HG03457 (cell line): ENCODE measurements at regions not wholly inside any gene's neighbourhood (a gene's known extent, or its start where the extent isn't known, plus 50 kb on each side); places are given as distances from the start of the nearest gene placed in this dataset.
"Not testable (repeated sequence)": the region's sequence is repeated elsewhere in the genome, so short reads cannot be mapped to it uniquely, and the experiment has no call there.

Experiments
- ATAC-seq: cut with Tn5 transposase; IDR thresholded peaks from one replicate; pipeline ENCODE4 v1.9.1; 2021; ENCODE audit warnings: moderate number of reproducible peaks; ENCODE audit not compliant: unreplicated experiment

DNA sequence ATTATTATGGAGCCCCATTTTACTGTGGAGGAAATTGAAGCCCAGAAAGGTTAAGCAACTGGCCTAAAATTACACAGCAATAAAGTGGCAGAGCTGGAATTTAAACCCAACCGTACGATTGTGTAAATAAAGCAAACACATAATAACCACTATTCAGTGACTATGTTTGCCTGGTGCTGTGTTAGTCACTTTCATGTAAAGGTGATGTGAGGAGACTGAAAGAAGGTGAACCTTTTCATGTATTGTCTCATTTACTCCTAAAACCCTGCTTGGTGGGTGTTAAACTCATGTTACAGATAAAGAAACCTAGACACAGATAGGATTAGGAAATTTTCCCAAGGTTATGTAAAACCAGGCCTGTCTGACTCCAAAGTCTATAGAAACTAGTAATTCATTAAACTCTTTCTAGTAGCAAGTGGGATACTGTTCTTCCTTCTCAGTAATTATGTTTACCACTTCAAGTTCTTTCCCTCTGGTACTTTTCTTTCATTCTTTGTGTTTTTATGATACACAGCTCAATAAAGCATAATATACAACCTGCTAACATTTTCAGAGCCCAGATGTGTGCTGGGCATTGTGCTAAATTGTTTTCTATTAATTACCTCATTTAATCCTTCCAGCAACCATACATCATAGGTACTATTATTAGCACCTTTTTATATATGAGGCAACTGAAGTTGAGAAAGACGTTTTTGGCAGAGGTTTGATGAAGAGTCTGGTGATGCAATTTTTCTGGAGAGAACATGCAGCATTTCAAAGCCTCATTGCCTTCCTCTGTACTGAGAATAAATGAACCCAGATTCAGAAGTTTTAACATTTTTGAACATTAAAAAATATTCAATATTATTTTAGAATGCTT is 202.7 kb downstream of the SPRY1 start:
- peak; percentile 22 for ATAC-seq

DNA sequence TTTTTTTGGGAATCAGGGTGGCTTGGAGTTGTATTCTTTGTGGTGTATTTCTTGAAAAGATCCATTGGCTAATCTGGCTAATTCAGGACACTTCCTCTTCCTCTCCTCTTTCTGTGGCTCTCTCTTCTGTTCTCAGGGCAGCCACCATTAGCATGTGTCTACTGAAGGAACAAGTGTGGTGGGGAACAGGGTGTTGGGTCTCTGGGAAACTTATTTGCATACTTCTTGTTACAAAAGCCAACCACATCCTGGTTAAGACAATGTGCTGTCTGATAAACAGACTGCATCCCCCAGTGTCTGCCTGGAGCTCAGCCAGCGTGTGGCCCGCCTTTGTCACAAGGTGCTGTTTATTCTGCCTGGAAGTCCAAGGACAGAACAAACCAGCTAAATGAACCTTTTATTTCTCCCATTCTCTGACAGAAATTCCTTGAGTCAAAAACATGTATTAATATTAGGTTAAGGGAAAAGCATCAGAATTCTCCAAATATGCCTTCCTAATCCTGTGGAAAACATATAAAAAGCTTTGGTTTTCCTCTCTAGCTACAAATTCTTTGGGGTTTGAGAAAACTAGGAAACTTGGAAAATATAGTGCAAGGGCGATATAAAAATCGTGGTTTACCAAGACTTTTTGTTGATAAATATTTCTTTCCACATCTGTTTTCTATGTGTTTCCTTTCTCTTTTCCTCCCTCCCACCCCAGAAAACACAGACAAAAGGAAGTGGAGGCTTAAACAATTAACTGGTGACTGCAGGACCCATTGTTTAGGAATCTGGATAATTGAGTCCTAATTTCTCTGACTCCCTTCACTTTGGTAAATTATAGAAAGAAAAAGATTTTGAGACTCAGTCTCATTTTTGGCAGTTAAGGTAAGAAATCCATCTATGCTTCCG is 203.6 kb downstream of the SPRY1 start:
- peak; percentile 100 for ATAC-seq

DNA sequence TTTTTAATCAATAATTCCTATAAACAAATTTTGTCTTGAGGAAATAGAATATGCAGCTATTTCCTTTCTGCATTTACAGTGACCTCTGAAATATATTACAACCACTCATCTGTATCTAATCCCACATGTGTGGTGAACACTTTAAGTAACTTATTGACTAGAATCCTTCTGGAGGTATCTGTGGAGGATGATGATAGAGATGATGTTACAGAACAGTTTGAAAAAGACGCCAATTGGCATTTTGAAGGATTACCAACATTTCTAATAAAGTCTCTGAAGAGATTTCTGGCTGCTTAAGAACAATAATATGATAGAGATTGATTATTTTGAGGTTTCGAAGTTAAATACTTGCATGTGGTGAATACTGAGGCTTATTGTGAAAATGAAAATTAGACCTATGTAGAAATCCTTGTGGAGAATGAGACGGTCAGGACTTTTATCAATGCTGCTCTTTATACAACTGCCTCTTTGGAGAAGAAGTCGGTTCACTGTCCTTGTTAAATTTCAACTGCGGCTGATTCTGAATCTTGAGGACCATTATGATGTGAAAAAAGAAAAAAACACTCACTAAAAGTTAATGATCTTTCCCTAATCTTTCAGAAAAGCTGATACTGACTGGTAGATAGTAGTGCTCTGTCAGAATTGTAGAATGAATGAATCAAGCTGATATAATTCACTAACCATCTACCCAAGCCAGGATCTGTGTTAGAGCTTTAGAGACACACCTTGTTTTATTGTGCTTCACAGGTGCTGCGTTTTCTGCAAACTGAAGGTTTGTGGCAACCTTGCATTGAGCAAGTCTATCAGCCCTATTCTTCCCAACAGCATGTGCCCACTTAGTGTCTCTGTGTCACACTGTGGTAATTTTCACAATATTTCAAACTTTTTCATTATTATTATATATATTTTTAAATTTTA is 204.7 kb downstream of the SPRY1 start:
- ATAC-seq, result no peak

DNA sequence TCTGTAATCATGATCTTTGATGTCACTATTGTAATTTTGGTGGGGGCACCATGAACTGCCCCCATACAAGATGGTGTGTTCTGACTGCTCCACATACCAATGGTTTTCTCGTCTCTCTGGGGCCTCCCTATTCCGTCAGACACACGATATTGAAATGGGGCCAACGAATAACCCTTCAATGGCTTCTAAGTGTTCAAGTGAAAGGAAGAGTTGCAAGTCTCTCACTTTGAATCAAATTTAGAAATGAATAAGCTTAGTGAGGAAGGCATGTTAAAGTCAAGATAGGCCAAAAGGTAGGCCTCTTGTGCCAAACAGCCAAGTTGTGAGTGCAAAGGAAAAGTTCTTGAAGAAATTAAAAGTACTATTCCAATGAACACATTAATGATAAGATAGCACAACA is 205.4 kb downstream of the SPRY1 start:
- ATAC-seq, result no peak

DNA sequence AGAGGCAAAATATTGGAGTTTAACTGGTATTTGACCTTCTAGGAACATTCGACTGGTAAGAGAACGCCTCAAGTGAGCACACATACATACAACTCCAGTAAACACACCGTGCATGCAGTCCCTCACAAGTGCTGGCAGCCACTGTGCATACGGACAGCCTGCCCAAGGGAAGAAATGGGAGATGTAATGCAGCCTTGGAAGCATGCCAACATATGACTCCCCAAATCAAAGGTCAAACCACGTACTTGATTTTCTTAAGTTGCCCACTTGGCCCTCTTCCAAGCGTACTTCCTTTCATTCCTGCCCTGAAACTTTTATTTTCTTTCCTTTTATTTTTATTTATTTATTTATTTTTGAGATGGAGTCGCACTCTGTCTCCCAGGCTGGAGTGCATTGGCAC is 206.6 kb downstream of the SPRY1 start:
- ATAC-seq, result no peak

DNA sequence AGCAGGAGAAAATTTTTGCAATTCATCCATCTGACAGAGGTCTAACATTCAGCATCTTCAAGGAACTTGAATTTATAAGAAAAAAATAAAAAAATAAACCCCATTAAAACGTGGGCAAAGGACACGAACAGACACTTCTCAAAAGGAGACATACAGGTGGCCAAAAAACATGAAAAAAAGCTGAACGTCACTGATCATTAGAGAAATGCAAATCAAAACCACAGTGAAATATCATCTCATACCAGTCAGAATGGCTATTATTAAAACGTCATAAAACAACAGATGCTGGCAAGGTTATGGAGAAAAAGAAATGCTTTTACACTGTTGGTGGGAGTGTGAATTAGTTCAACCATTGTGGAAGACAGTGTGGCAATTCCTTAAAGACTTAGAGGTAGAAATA is 209.2 kb downstream of the SPRY1 start:
- not testable (repeated sequence) for ATAC-seq

DNA sequence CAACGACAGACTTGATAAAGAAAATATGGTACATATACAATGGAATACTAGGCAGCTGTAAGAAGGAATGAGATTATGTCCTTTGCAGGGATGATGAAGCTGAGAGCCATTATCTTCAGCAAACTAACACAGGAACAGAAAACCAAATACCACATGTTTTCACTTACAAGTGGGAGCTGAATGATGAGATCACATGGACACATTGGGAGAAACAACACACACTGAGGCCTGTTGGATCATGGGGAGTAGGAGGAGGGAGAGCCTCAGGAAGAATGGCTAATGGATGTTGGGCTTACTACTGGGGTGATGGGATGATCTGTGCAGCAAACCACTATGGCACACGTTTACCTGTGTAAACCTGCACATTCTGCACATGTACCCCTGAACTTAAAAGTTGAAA is 209.7 kb downstream of the SPRY1 start:
- no peak for ATAC-seq

DNA sequence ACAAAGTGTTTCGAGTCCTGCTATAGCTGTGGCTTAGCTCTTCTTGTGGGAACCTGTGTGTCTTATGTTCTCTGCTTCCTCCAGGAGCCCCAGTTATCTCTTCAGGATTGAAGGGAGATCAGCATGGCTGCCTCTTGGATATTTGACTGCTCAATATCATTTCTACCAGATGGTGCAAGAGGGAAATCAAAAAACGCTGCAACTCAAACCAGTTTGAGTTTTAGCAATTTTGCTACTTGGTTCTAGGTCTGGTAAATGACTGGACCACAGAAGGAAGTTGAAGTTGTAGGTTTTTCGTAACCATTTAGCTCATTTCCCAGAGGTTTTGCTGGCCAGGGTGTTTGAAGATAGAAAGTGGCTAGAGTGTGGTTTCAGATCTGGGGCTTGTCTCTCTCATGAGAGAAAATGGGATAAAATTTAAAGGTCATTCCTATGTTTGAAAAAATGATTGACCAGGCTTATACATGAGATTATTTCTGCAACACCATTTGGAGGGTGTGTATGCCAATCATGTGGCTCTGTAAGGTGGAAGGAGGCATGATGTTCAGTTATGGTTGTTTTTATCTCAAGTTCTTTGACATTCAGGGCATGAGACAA is 210.4 kb downstream of the SPRY1 start:
- no peak for ATAC-seq

DNA sequence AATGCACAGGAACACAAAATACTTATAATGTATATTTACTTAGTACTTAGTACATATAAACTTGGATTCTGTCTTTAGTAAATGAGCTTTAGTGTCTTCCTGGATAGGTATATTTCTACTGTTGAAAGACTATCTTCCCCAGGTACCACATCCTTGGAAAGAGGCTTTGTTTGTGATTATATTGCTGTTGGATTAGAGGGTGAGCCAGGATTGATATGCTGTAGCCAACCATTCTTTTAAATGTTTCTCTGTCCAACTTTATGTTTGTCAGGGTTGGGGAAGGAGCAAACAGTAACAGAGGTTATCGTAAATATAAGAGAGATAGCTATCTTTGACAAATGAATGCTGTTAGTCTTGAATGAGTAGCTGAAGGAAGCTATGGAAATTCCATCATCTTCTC is 213.2 kb downstream of the SPRY1 start:
- no peak for ATAC-seq

DNA sequence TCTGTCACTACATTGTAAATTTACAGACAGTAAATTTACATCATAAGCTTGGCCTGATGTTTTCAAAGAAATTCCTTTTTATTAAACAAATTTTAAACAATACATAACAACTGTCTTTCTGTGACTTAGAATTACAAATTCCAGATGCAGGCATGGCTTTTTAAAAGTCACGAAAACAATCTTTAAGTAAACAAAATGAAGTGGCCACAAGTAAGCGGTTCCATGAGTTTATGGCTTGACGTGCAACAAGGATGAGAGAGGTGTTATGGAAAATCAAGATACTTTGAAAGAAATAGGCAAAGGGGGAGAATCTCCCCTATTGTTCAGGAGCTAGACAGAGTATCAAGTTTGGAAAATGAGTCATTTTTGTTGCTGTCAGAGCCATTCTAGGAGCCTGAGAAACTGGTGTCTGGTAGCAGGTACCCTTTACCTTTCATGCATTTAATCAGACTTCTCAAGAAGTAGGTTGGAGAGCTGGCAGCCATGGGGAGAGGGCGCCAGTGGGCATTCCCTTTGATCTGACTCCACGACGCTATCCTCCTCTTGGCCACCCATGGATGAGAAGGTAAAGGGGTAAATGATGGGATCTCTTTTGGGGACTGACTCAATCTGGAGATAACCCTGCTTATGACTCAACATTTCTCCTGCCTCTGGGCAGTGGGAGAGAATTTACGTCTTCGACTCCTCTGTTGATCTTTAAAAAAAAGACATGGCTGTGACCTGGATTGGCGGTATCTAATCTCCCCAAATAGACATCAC is 217.2 kb downstream of the SPRY1 start:
- ATAC-seq, result no peak

DNA sequence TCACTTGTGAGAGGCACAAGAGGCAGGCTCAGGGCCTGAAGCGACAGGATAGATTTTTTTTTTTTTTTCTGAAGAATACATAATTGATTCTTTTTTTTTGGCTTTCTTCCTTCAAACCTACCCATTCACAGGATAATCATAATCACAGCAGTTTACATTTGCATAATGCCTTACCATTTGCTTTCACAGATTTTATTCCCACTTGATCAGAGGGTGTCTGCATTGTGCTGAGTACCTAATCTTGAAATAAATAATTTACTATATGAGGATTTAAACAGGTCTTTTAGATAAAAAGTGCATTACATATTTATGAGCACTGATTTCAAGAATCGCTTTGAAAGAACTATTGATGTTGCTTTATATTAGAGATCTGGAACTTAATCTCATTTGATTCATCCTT is 219.3 kb downstream of the SPRY1 start:
- no peak for ATAC-seq

DNA sequence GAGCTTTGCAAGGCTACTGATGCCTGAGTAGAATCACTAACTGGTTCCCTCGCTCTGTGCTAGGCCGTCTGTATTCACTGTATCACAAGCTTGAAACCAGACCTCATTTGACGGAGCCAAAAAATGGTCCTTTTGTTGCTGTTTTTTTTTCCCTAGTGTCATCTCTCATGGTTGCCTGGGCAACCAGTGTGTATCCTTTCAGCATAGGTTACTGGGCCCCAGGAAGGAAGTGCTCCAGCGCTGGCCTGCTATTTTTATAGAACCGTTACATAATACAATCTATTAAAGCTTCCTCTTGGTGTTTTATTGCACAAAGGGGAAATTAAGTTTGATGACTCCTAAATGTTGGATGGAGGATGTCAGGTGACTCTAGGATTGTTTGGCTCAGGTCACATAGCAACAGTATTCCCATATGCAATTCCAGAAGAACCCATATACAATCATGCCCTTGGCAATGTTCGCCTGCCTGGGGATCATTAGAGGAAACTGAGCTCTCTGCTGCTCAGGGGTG is 220.4 kb downstream of the SPRY1 start:
- ATAC-seq, result no peak

DNA sequence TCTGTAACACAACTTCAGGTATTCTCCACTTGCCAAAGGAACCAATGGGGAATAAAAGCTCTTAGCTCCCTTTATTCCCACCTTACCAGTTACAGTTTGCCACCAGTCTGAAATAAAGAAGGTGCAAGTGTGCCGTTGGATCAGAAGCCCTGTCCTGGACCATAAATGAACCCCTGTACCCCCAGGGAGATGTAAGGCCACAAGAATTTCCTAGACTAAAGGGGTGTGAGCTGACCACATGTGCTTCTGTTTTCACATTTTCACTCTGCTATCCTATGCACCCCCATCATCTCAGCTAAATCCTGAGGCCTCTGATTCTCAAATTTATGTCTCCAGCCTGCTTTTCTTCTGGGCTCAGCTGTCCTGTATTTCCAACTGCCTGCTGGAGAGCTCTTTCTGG is 221.2 kb downstream of the SPRY1 start:
- no peak for ATAC-seq

DNA sequence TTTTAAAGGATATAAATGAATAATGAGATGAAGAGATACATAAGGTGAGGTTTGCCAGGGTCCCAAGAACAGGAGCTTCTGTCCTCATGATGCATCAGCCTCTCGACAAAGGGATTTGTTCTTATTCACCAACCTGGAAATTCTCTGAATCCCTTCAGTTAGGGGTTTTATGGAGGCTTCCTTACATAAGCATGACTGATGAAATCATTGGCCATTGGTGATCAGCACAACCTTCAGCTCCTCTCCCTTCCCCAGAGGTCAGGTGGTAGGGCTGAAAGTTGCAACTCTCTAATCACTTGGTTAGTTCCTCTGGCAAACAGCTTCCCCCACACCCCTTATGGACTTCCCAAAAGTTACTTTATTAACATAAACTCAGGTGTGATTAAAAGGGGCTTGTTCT is 222.0 kb downstream of the SPRY1 start:
- no peak for ATAC-seq

DNA sequence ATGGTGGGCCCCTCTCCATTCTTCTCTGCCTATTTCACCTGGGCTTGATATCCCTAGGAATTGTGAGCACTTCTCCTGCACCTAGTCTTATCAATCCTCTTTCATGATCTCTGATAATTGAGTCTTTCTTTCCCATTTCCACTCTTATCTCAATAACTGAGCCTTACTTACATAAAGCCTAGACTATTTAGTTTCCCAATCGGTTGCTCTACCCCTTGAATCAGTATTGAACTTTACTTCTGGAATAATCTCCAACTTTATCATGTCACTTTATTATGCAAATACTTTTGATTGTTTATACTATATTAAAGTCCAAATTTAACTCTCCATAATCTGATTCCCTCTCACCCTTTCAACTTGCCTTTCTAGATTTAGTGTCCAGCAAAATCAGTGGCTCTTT is 222.7 kb downstream of the SPRY1 start:
- no peak for ATAC-seq

DNA sequence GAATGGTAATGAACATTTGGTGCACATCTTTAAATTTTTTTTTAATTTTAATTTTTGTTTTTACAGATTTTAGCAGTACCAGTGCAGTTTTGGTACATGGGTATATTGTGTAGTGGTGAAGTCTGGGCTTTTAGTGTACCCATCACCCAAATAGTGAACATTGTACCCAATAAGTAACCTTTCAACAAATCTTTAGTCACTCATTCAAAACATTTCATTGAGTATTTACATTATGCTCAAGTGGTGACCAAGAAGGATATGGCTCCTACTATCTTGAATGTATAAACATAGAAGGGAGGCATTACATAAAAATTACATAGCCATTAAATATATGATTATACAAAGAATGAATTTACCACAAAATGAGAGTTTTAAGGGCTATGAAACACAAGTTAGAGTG is 223.3 kb downstream of the SPRY1 start:
- ATAC-seq, result no peak

DNA sequence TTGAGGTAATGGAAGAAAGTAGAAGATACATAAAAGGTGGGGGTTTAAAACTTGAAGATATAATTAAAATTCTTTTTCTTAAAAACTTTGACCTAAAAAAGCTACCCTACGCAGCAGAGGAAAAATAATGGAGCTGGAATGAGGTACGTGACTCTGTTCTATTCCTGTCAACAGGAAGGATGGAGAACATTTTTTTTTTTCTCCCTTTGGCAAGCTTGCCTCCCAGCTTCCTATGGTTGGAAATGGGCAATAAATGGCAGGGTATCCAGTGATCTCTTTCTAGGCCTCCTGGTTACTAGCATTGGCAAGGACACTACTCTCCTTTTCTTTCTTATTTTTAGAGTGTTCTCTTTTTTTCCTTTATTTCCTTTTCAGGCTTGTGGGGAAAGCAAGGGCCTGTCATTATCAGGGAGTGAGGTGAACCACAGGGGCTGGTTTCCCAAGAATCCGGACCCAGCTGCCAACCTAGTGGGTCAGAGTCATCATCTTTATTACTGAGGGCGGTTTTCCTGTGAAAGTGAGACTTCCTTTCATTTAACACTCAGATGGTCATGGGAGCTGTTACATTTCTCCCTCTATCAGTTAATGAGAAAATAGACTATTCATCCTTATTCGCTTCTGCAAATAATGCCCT is 224.6 kb downstream of the SPRY1 start:
- ATAC-seq, result no peak

DNA sequence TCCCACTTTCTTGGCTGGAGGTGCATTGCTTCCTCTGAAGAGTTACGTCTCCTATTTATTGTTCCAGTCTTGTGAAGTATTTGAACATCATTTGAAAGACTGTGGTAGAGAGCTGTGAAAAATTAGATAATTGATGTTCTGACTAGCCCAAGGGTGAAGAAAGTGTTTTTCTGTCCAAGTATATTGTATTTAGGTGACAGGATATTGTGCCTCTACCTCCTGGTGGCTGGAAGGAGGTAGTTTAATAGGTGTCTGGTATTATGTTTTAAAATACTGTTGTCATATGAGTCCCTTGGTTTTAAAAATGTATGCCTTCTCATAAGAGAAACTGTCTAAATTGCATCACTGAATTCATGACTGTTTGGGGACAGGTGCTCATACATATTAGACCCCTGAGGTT is 226.0 kb downstream of the SPRY1 start:
- no peak for ATAC-seq

DNA sequence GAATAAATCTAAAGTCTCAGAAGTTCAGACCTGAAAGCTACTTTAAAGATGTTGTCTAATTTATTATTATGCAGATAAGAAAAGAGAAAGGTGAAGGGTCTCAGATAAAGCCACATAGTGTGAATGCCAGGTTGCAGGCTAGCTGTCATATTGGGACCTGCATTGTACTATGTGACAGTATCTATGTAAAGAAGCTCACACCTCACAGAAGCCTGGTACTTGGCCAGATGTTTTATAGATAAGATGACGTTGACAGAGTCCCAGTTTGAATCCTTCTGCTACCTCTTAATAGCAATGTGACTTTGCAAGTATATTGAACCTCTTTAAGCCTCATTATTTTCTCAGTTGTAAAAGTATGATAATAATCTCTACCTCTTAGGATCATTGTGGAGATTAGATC is 227.0 kb downstream of the SPRY1 start:
- ATAC-seq, result no peak
